Panc1 (cell line): ENCODE measurements at regions not wholly inside any gene's neighbourhood (a gene's known extent, or its start where the extent isn't known, plus 50 kb on each side); places are given as distances from the start of the nearest gene placed in this dataset.

Source experiments
- ATAC-seq: fragments of 200-7000 bp; cut with Tn5 transposase; 2 replicates; pipeline ENCODE4 v1.9.1; 2020; ENCODE audit warnings: mild to moderate bottlenecking, moderate library complexity
- BruUV-seq: library from RNA; stranded (reverse); fragments of 400-500 nt; replicated peaks from 2 replicates; lab custom pipeline; 2021; lab: Mats Ljungman, UMichigan
- CTCF ChIA-PET: fragments of 300-600 bp; sonication (Branson Sonifier 250); formaldehyde crosslinking; loops from one replicate; lab custom pipeline; 2022; ENCODE audit warnings: antibody characterized with exemption; lab: Charles Lee
- POLR2A ChIA-PET: fragments of 300-600 bp; sonication (Branson Sonifier 250); formaldehyde crosslinking; loops from one replicate; lab custom pipeline; 2022; ENCODE audit warnings: antibody characterized with exemption; lab: Charles Lee
- DNase-seq: peaks from one replicate; pipeline ENCODE4 v3.0.0-alpha.2; 2010; ENCODE audit warnings: low read depth, low spot score
- H3K27ac ChIP-seq: 2 replicates; pipeline ENCODE4 v1.5.1; 2011; ENCODE audit warnings: mild to moderate bottlenecking, low read length, inconsistent platforms
- H3K27me3 ChIP-seq: fragments of 200-500 bp; sonication (Bioruptor generic); 2 replicates; pipeline ENCODE4 v1.6.0; 2014; ENCODE audit warnings: low read length, inconsistent platforms; ENCODE audit not compliant: control insufficient read depth, insufficient read depth
- H3K36me3 ChIP-seq: fragments of 200-500 bp; sonication (Bioruptor generic); 2 replicates; pipeline ENCODE4 v1.5.1; 2014; ENCODE audit warnings: inconsistent platforms, mild to moderate bottlenecking, low read length, moderate library complexity; ENCODE audit not compliant: control insufficient read depth, insufficient read depth
- H3K4me1 ChIP-seq: 2 replicates; pipeline ENCODE4 v1.5.1; 2011; ENCODE audit warnings: inconsistent platforms, mild to moderate bottlenecking, low read length, moderate library complexity; ENCODE audit not compliant: control insufficient read depth, insufficient read depth
- H3K4me3 ChIP-seq, 2 experiments: 2 replicates each; pipeline ENCODE4 v1.5.1; 2011 to 2012; ENCODE audit warnings: low read depth in 2 of 2, low read length in 2 of 2, mild to moderate bottlenecking in 2 of 2, inconsistent platforms in 1 of 2, moderate library complexity in 1 of 2
- H3K9me3 ChIP-seq: fragments of 200-500 bp; sonication (Bioruptor generic); 2 replicates; pipeline ENCODE4 v1.5.1; 2014; ENCODE audit warnings: low read depth, mild to moderate bottlenecking, inconsistent platforms, low read length, moderate library complexity; ENCODE audit not compliant: control insufficient read depth, insufficient read depth
- CTCF ChIP-seq: fragments of 450-650 bp; IDR thresholded peaks from 2 replicates; pipeline ENCODE4 v1.5.1; 2017; ENCODE audit warnings: mild to moderate bottlenecking
- POLR2AphosphoS5 ChIP-seq: IDR thresholded peaks from 2 replicates; pipeline ENCODE4 v1.6.1; 2012; ENCODE audit warnings: mild to moderate bottlenecking, low read depth, low read length, moderate library complexity
- REST ChIP-seq, 2 experiments: IDR thresholded peaks; 2 replicates each; pipeline ENCODE4 v1.6.1; 2011 to 2012; ENCODE audit warnings: low read depth in 2 of 2, control low read depth in 1 of 2, low read length in 1 of 2, mild to moderate bottlenecking in 1 of 2, moderate library complexity in 1 of 2; ENCODE audit not compliant: insufficient read depth in 1 of 2
- SIN3A ChIP-seq: IDR thresholded peaks from 2 replicates; pipeline ENCODE4 v1.6.1; 2012; ENCODE audit warnings: low read depth, mild to moderate bottlenecking, low read length, moderate library complexity, borderline replicate concordance; ENCODE audit not compliant: insufficient read depth
- TCF7L2 ChIP-seq: IDR thresholded peaks from 2 replicates; pipeline ENCODE4 v1.6.1; 2011; ENCODE audit warnings: mild to moderate bottlenecking, low read depth, low read length, inconsistent platforms
- in situ Hi-C: cut with HindIII; loops from 2 replicates; pipeline ENCODE4 v1.10.0; 2016; ENCODE audit warnings: low sequenced_read_pairs, low pct_unique_long_range_greater_than_20kb
- intact Hi-C: fragments of 100-400 bp; cut with micrococcal nuclease; formaldehyde crosslinking; loops from one replicate; pipeline ENCODE4 v1.10.0; 2022; ENCODE audit not compliant: unreplicated experiment

GRCh38 chr14:96953875-96954185 is 156.6 kb downstream of the VRK1 start:
- Histone ChIP-seq H3K4me3 (no peak overlapping the region), H3K4me1 (no peaks in the 10 kb centered on the region), H3K9me3 (no peaks in the 10 kb centered on the region), H3K36me3 (no peaks in the 10 kb centered on the region), H3K27ac (no peak overlapping the region), H3K27me3 (no peaks in the 10 kb centered on the region)
- no TSS peak for BruUV-seq
- ChIA-PET CTCF (no interaction called here), POLR2A (no interaction called here)
- no peak for DNase-seq
- no peak for ATAC-seq
- in situ Hi-C loops, result no loop called here
- intact Hi-C loops, result no loop called here
- TF ChIP-seq REST (IDR thresholded peaks at IDR 0.05; ENCODE audit: insufficient read depth in 1 of 2, low read depth in 2 of 2, low read length in 1 of 2) (no peak), CTCF (no peak), SIN3A (no peak), POLR2AphosphoS5 (no peak), TCF7L2 (no peak)

DNA sequence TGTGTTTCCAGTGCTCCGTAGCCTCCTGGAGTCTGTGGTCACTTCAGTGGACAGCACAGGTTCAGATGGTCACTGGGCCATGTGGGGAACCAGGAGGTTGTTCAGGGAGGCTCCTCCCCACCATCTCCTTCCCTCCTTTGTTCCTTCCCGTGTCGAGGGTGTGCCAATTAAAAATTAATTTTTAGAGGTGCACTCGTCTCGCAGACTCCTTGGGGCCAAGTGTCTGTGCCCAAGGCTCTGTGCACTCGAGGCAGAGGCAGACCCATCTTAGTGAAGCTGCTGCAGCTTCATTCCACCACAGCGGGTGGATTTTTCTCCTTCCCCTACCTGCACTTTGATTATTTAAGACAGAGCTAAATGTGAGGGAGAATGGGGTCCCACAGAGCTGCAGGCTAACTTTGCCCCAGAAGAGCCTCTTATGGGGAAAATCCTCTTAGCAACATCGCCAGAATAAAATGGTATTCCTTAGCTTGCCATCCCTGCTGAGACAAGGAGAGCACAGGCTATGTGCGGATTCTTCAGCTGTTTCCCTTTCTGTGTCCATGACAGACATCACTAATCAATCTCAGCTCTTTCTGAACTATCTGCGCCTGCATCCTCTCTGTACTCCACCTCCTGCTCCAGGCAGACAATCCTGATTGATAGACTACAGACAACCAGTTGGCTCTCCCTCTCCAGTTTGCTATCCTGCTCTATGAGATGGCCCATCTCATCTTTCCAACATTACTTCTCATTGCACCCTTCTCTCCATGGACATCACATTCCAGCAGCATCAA is 159.5 kb downstream of the VRK1 start:
- H3K27ac ChIP-seq, result no peak overlapping the region
- H3K9me3 ChIP-seq, result no peaks in the 10 kb centered on the region
- no peaks in the 10 kb centered on the region for H3K4me1 ChIP-seq
- in situ Hi-C loops (no loop called here), intact Hi-C loops (no loop called here)
- POLR2A ChIA-PET, result no interaction called here
- BruUV-seq, result no TSS peak
- no peaks in the 10 kb centered on the region for H3K36me3 ChIP-seq
- CTCF ChIA-PET, result no interaction called here
- TF ChIP-seq SIN3A, result no peak
- TF ChIP-seq POLR2AphosphoS5, result no peak
- TF ChIP-seq REST (IDR thresholded peaks at IDR 0.05; ENCODE audit: insufficient read depth in 1 of 2, low read depth in 2 of 2, low read length in 1 of 2), result no peak
- no peak for TF ChIP-seq TCF7L2
- H3K27me3 ChIP-seq, result no peaks in the 10 kb centered on the region
- DNase-seq (no peak), ATAC-seq (no peak)
- H3K4me3 ChIP-seq, result no peak overlapping the region
